Mesendoderm (in vitro differentiated cells): ENCODE measurements at regions not wholly inside any gene's neighbourhood (a gene's known extent, or its start where the extent isn't known, plus 50 kb on each side); places are given as distances from the start of the nearest gene placed in this dataset.

Source experiments
- DNase-seq: peaks from one replicate; pipeline ENCODE4 v3.0.0; 2013
- H2AK5ac ChIP-seq: 2 replicates; pipeline ENCODE4 v1.6.1; 2013; ENCODE audit warnings: low read length, inconsistent platforms
- H2BK120ac ChIP-seq: 2 replicates; pipeline ENCODE4 v1.6.1; 2013; ENCODE audit warnings: low read depth, mild to moderate bottlenecking, low read length, moderate library complexity, mixed read lengths
- H2BK15ac ChIP-seq: replicated peaks from 2 replicates; pipeline ENCODE4 v1.6.1; 2013; ENCODE audit warnings: low read depth, mild to moderate bottlenecking, moderate library complexity
- H2BK5ac ChIP-seq: 2 replicates; pipeline ENCODE4 v1.6.1; 2013; ENCODE audit warnings: low read length, inconsistent platforms
- H3K18ac ChIP-seq: 2 replicates; pipeline ENCODE4 v1.6.1; 2013; ENCODE audit warnings: mild to moderate bottlenecking, low read length, mixed read lengths
- H3K23ac ChIP-seq: one replicate; pipeline ENCODE4 v1.6.1; 2013; ENCODE audit warnings: low read length
- H3K27ac ChIP-seq: 2 replicates; pipeline ENCODE4 v1.5.1; 2013; ENCODE audit warnings: low read depth, mild to moderate bottlenecking, inconsistent platforms, low read length, moderate library complexity
- H3K27me3 ChIP-seq: 2 replicates; pipeline ENCODE4 v1.6.1; 2013; ENCODE audit warnings: low read length, control low read depth, mild to moderate bottlenecking, inconsistent platforms; ENCODE audit not compliant: insufficient read depth, poor library complexity
- H3K36me3 ChIP-seq: 2 replicates; pipeline ENCODE4 v1.6.1; 2013; ENCODE audit warnings: low read length, inconsistent platforms; ENCODE audit not compliant: control insufficient read depth, insufficient read depth
- H3K4ac ChIP-seq: one replicate; pipeline ENCODE4 v1.6.1; 2013; ENCODE audit warnings: low read depth, mild to moderate bottlenecking, low read length, moderate library complexity
- H3K4me1 ChIP-seq: 2 replicates; pipeline ENCODE4 v1.6.1; 2013; ENCODE audit warnings: low read depth, low read length, inconsistent platforms; ENCODE audit not compliant: control insufficient read depth
- H3K4me2 ChIP-seq: 2 replicates; pipeline ENCODE4 v1.6.1; 2013; ENCODE audit warnings: low read length
- H3K4me3 ChIP-seq: 2 replicates; pipeline ENCODE4 v1.5.1; 2013; ENCODE audit warnings: mild to moderate bottlenecking, low read length
- H3K56ac ChIP-seq: one replicate; pipeline ENCODE4 v1.6.1; 2013; ENCODE audit warnings: low read length
- H3K79me1 ChIP-seq: 2 replicates; pipeline ENCODE4 v1.6.1; 2013; ENCODE audit warnings: low read length, inconsistent platforms
- H3K79me2 ChIP-seq: 2 replicates; pipeline ENCODE4 v1.6.1; 2013; ENCODE audit warnings: mild to moderate bottlenecking, low read length; ENCODE audit not compliant: control insufficient read depth, insufficient read depth
- H3K9ac ChIP-seq: 2 replicates; pipeline ENCODE4 v1.6.1; 2013; ENCODE audit warnings: low read length, inconsistent platforms
- H4K5ac ChIP-seq: one replicate; pipeline ENCODE4 v1.6.1; 2013; ENCODE audit warnings: low read length
- H4K8ac ChIP-seq: one replicate; pipeline ENCODE4 v1.6.1; 2013; ENCODE audit warnings: low read depth, mild to moderate bottlenecking, control low read depth, low read length, moderate library complexity
- WGBS: extraction: QIAGEN DNeasy Blood & Tissue Kit; methylation state at CpG from one replicate; pipeline ENCODE4 v1.1.7; 2013; ENCODE audit warnings: low lambda C conversion rate, missing lambda C conversion rate; ENCODE audit not compliant: insufficient coverage; ENCODE audit errors: extremely low coverage; 5-methylcytosine and 5-hydroxymethylcytosine counted together

DNA sequence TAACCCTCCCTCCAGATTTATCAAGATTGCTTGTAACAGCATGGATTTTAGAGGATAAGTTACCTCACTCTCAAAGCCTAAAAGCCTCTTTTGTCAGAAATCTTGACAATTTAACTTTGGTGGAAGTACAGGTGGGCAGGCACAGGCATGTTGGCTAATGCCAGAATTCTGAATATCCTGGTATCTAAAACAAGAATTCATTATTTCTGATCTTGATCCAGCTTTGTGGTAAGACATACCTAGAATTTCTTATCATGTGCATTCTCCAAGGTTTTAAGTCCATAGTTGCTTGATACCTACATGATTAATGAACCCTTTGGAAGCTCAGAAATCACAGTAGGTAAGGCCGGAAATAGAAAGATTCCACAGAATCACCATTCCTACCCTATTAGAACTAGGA, 109.9 kb upstream of the TTC14 start:
- Histone ChIP-seq H3K56ac (no peak overlapping the region), H3K18ac (no peak overlapping the region), H3K4me2 (no peak overlapping the region), H3K79me2 (no peaks in the 10 kb centered on the region), H3K27me3 (no peaks in the 10 kb centered on the region), H3K23ac (no peak overlapping the region), H3K27ac (no peak overlapping the region), H2BK5ac (no peak overlapping the region), H4K8ac (no peak overlapping the region), H2BK15ac (no peak overlapping the region), H3K9ac (no peak overlapping the region), H2BK120ac (no peak overlapping the region), H3K4ac (no peak overlapping the region), H4K5ac (no peak overlapping the region), H3K79me1 (no peaks in the 10 kb centered on the region), H2AK5ac (no peak overlapping the region), H3K36me3 (no peaks in the 10 kb centered on the region), H3K4me1 (no peaks in the 10 kb centered on the region), H3K4me3 (no peak overlapping the region)
- WGBS: no CpG with 5 or more reads among the region's 1 CpG
- DNase-seq: no peak

DNA sequence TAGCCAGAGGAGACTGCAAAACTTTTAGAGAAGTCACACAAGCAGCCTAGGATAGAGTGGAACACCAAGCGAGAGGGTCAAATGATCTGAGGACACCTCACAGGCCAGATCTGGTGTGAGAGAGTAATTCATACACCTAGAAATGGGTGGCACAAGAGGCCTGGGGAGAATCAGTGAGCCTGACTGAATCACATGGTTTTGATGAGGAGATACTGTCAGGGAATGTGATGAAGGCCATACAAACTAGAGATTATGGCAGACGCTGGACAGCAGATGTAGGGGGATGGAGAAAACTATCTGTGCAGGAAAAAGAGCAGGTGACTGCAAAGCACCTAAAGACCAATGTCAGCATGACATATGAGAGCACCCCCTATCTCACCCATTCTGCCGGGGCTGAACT, 105.0 kb upstream of the TTC14 start:
- no peak overlapping the region for H3K4me3 ChIP-seq
- H3K36me3 ChIP-seq: no peaks in the 10 kb centered on the region
- no peak overlapping the region for H3K23ac ChIP-seq
- no peak overlapping the region for H2BK5ac ChIP-seq
- H2AK5ac ChIP-seq: no peak overlapping the region
- no peak overlapping the region for H2BK120ac ChIP-seq
- H3K79me2 ChIP-seq: no peaks in the 10 kb centered on the region
- H3K27me3 ChIP-seq: no peaks in the 10 kb centered on the region
- no peak overlapping the region for H3K56ac ChIP-seq
- H3K18ac ChIP-seq: no peak overlapping the region
- no peak overlapping the region for H3K4me2 ChIP-seq
- no peaks in the 10 kb centered on the region for H3K4me1 ChIP-seq
- no peak overlapping the region for H2BK15ac ChIP-seq
- no peak for DNase-seq
- no peak overlapping the region for H3K27ac ChIP-seq
- no peak overlapping the region for H3K4ac ChIP-seq
- no peak overlapping the region for H4K8ac ChIP-seq
- WGBS: no CpG with 5 or more reads among the region's 3 CpGs
- H3K9ac ChIP-seq: no peak overlapping the region
- H4K5ac ChIP-seq: no peak overlapping the region
- H3K79me1 ChIP-seq: no peaks in the 10 kb centered on the region

DNA sequence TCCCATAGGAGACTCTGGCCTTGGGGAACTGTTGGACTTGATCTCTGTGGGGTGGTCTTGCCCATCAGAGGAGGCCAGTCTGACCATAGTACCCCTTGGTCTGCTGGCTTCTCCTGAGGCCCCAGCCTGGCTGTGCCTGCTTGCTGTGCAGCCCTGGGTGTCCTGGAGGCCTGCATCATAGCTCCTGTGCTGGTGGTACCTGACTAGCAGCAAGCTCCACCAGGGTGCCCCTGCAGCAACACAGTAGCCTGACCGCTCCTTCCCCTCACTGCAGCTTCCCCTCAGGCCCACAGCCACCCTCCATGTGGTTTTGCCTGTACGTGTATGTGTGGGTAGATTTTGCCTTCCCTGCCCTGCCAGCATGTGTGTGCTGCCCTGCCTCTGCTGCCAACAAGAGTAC, 85.6 kb upstream of the TTC14 start:
- H3K4me3 ChIP-seq: no peak overlapping the region
- H3K56ac ChIP-seq: no peak overlapping the region
- H3K4me1 ChIP-seq: no peaks in the 10 kb centered on the region
- no peak overlapping the region for H3K4me2 ChIP-seq
- no peaks in the 10 kb centered on the region for H3K79me1 ChIP-seq
- no peak overlapping the region for H3K9ac ChIP-seq
- no peak overlapping the region for H4K8ac ChIP-seq
- H2BK120ac ChIP-seq: no peak overlapping the region
- no peak overlapping the region for H3K23ac ChIP-seq
- H3K18ac ChIP-seq: no peak overlapping the region
- H3K79me2 ChIP-seq: no peaks in the 10 kb centered on the region
- no peak overlapping the region for H3K27ac ChIP-seq
- H4K5ac ChIP-seq: no peak overlapping the region
- no peaks in the 10 kb centered on the region for H3K27me3 ChIP-seq
- H2BK5ac ChIP-seq: no peak overlapping the region
- no peak overlapping the region for H2BK15ac ChIP-seq
- no CpG with 5 or more reads among the region's 2 CpGs for WGBS
- no peak for DNase-seq
- H3K4ac ChIP-seq: no peak overlapping the region
- no peaks in the 10 kb centered on the region for H3K36me3 ChIP-seq
- H2AK5ac ChIP-seq: no peak overlapping the region

DNA sequence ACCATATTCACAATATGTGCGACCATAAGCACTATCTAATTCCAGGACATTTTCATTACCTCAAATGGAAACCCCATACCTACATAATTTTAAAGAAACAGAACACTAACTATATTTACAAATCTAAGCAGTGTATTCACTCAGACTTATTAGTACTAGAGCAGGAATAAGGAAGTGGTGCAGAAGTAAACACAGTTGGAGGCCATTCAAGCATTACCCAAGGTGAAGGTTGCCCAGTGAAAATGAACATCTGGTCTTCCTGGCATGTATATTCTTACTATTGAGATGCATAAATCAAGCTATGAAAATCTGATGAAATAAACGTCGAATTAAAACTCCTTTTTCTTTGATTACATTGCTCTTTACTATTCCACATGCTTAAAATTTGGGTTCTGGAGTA, 78.9 kb upstream of the TTC14 start:
- WGBS: no CpG with 5 or more reads among the region's 3 CpGs
- Histone ChIP-seq H3K23ac (no peak overlapping the region), H3K4me2 (no peak overlapping the region)

GRCh38 chr3:180528843-180529242, 73.1 kb upstream of the TTC14 start:
- no peaks in the 10 kb centered on the region for H3K79me1 ChIP-seq
- no peaks in the 10 kb centered on the region for H3K79me2 ChIP-seq
- H3K27me3 ChIP-seq: no peaks in the 10 kb centered on the region
- no peak overlapping the region for H2BK120ac ChIP-seq
- no peaks in the 10 kb centered on the region for H3K4me1 ChIP-seq
- H3K4me2 ChIP-seq: no peak overlapping the region
- no peak overlapping the region for H2BK5ac ChIP-seq
- H3K56ac ChIP-seq: no peak overlapping the region
- no peaks in the 10 kb centered on the region for H3K36me3 ChIP-seq
- DNase-seq: no peak
- no peak overlapping the region for H4K8ac ChIP-seq
- no CpG with 5 or more reads among the region's 1 CpG for WGBS
- H3K23ac ChIP-seq: no peak overlapping the region
- H2AK5ac ChIP-seq: no peak overlapping the region
- H3K27ac ChIP-seq: no peak overlapping the region
- H3K4me3 ChIP-seq: no peak overlapping the region
- H4K5ac ChIP-seq: no peak overlapping the region
- H3K18ac ChIP-seq: no peak overlapping the region
- H2BK15ac ChIP-seq: no peak overlapping the region
- H3K4ac ChIP-seq: no peak overlapping the region
- no peak overlapping the region for H3K9ac ChIP-seq

More for the DNA sequence above, 78.9 kb upstream of the TTC14 start:
- no peak overlapping the region for H2BK15ac ChIP-seq
- H2BK120ac ChIP-seq: no peak overlapping the region
- H2AK5ac ChIP-seq: no peak overlapping the region
- no peak overlapping the region for H4K8ac ChIP-seq
- no peak overlapping the region for H3K4ac ChIP-seq
- no peak overlapping the region for H3K18ac ChIP-seq
- H3K4me3 ChIP-seq: no peak overlapping the region
- no peaks in the 10 kb centered on the region for H3K79me1 ChIP-seq
- H3K27me3 ChIP-seq: no peaks in the 10 kb centered on the region
- no peaks in the 10 kb centered on the region for H3K79me2 ChIP-seq
- no peaks in the 10 kb centered on the region for H3K4me1 ChIP-seq
- H4K5ac ChIP-seq: no peak overlapping the region
- no peak overlapping the region for H3K27ac ChIP-seq
- H2BK5ac ChIP-seq: no peak overlapping the region
- no peak overlapping the region for H3K9ac ChIP-seq
- no peaks in the 10 kb centered on the region for H3K36me3 ChIP-seq
- no peak for DNase-seq
- H3K56ac ChIP-seq: no peak overlapping the region

DNA sequence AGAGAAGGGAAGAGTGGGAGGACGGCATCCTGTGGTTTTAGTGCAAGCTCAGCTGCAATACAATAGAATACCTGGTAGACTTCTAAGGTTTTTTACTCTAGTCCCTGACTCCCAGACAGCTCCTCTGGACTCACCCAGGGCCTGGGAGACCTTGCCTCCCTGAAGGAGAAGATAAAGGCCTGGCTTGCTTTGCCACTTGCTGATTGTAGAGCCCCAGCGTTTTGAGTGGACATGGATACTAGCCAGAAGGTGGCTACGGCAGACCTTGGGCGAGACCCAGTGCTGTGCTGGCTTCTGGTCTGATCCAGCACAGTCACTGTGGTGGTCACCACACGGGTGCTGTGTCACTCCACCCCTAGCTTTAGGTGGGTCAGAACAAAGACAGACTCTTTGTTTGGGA, 72.2 kb upstream of the TTC14 start:
- no peak overlapping the region for H3K4ac ChIP-seq
- H3K23ac ChIP-seq: no peak overlapping the region
- no peak overlapping the region for H2BK120ac ChIP-seq
- DNase-seq: no peak
- H3K4me3 ChIP-seq: no peak overlapping the region
- H3K56ac ChIP-seq: no peak overlapping the region
- no peak overlapping the region for H2AK5ac ChIP-seq
- H3K27me3 ChIP-seq: no peaks in the 10 kb centered on the region
- no peak overlapping the region for H2BK15ac ChIP-seq
- no peak overlapping the region for H3K9ac ChIP-seq
- no peaks in the 10 kb centered on the region for H3K79me2 ChIP-seq
- WGBS: no CpG with 5 or more reads among the region's 5 CpGs
- H2BK5ac ChIP-seq: no peak overlapping the region
- no peak overlapping the region for H4K8ac ChIP-seq
- no peaks in the 10 kb centered on the region for H3K36me3 ChIP-seq
- no peak overlapping the region for H3K27ac ChIP-seq
- H3K18ac ChIP-seq: no peak overlapping the region
- no peaks in the 10 kb centered on the region for H3K4me1 ChIP-seq
- H3K79me1 ChIP-seq: no peaks in the 10 kb centered on the region
- H4K5ac ChIP-seq: no peak overlapping the region
- H3K4me2 ChIP-seq: no peak overlapping the region
